Mesothelial cell of epicardium (in vitro differentiated cells): ENCODE measurements at regions not wholly inside any gene's neighbourhood (a gene's known extent, or its start where the extent isn't known, plus 50 kb on each side); places are given as distances from the start of the nearest gene placed in this dataset.

Experiments
- DNase-seq, 2 experiments: peaks; one replicate each; pipeline ENCODE4 v3.0.0; 2021; ENCODE audit warnings: low spot score in 2 of 2; ENCODE audit not compliant: unreplicated experiment in 2 of 2
- H3K27ac Mint-ChIP-seq: 2 replicates; pipeline ENCODE4 v1.8.0; 2021; ENCODE audit warnings: mixed read lengths
- H3K27me3 Mint-ChIP-seq: 2 replicates; pipeline ENCODE4 v1.8.0; 2021; ENCODE audit warnings: low read depth, mixed read lengths
- H3K36me3 Mint-ChIP-seq: 2 replicates; pipeline ENCODE4 v1.8.0; 2021; ENCODE audit warnings: mixed read lengths
- H3K4me1 Mint-ChIP-seq: 2 replicates; pipeline ENCODE4 v1.8.0; 2021; ENCODE audit warnings: mixed read lengths
- H3K4me3 Mint-ChIP-seq: 2 replicates; pipeline ENCODE4 v1.8.0; 2021; ENCODE audit warnings: mild to moderate bottlenecking, moderate library complexity, mixed read lengths
- H3K9me3 Mint-ChIP-seq: 2 replicates; pipeline ENCODE4 v1.8.0; 2021; ENCODE audit warnings: mixed read lengths
- CTCF ChIP-seq: fragments of 200-600 bp; sonication (generic); IDR thresholded peaks from one replicate; pipeline ENCODE4 v1.5.0; 2021; ENCODE audit warnings: antibody characterized with exemption; ENCODE audit not compliant: unreplicated experiment

- Mint-ChIP-seq H3K4me1 (no peaks in the 10 kb centered on the region), H3K9me3 (peaks cover 25% of the 10 kb centered on the region), H3K4me3 (no peak overlapping the region), H3K27me3 (no peaks in the 10 kb centered on the region), H3K27ac (no peak overlapping the region), H3K36me3 (no peaks in the 10 kb centered on the region)
- DNase-seq, result no peak
- no peak for TF ChIP-seq CTCF
These were observed 461.2 kb downstream of the NTRK2 start for GRCh38 chr9:85130764-85131163.

GRCh38 chr9:85130260-85130659 lies 460.7 kb downstream of the NTRK2 start:
- Mint-ChIP-seq H3K27ac (no peak overlapping the region), H3K4me3 (no peak overlapping the region), H3K36me3 (no peaks in the 10 kb centered on the region), H3K27me3 (no peaks in the 10 kb centered on the region), H3K4me1 (no peaks in the 10 kb centered on the region), H3K9me3 (peaks cover 20% of the 10 kb centered on the region)
- no peak for TF ChIP-seq CTCF
- DNase-seq, result no peak

GRCh38 chr9:85129514-85129913 lies 460.0 kb downstream of the NTRK2 start:
- H3K4me3 Mint-ChIP-seq, result no peak overlapping the region
- peaks cover 16% of the 10 kb centered on the region for H3K9me3 Mint-ChIP-seq
- H3K27me3 Mint-ChIP-seq, result no peaks in the 10 kb centered on the region
- no peak for TF ChIP-seq CTCF
- no peak overlapping the region for H3K27ac Mint-ChIP-seq
- no peaks in the 10 kb centered on the region for H3K4me1 Mint-ChIP-seq
- H3K36me3 Mint-ChIP-seq, result no peaks in the 10 kb centered on the region
- no peak for DNase-seq

GRCh38 chr9:85118990-85119755 lies 449.6 kb downstream of the NTRK2 start:
- no peak for DNase-seq
- peaks cover 12% of the 10 kb centered on the region for H3K9me3 Mint-ChIP-seq
- peaks cover 2% of the 10 kb centered on the region for H3K36me3 Mint-ChIP-seq
- H3K4me1 Mint-ChIP-seq, result no peaks in the 10 kb centered on the region
- no peak for TF ChIP-seq CTCF
- no peak overlapping the region for H3K27ac Mint-ChIP-seq
- no peak overlapping the region for H3K4me3 Mint-ChIP-seq
- no peaks in the 10 kb centered on the region for H3K27me3 Mint-ChIP-seq

- Mint-ChIP-seq H3K4me3 (no peak overlapping the region), H3K36me3 (peaks cover 2% of the 10 kb centered on the region), H3K9me3 (peaks cover 4% of the 10 kb centered on the region), H3K4me1 (peaks cover 3% of the 10 kb centered on the region), H3K27ac (no peak overlapping the region), H3K27me3 (no peaks in the 10 kb centered on the region)
- no peak for DNase-seq
- no peak for TF ChIP-seq CTCF
These were observed 448.3 kb downstream of the NTRK2 start for GRCh38 chr9:85117831-85118230.

GRCh38 chr9:85115473-85115872 lies 445.9 kb downstream of the NTRK2 start:
- H3K9me3 Mint-ChIP-seq, result peaks cover 4% of the 10 kb centered on the region
- H3K27ac Mint-ChIP-seq, result no peak overlapping the region
- H3K4me3 Mint-ChIP-seq, result no peak overlapping the region
- no peaks in the 10 kb centered on the region for H3K27me3 Mint-ChIP-seq
- peaks cover 7% of the 10 kb centered on the region for H3K4me1 Mint-ChIP-seq
- no peak for DNase-seq
- H3K36me3 Mint-ChIP-seq, result no peaks in the 10 kb centered on the region
- TF ChIP-seq CTCF, result no peak
